Heart left ventricle (tissue), 13 donors: ENCODE measurements at regions not wholly inside any gene's neighbourhood (a gene's known extent, or its start where the extent isn't known, plus 50 kb on each side); places are given as distances from the start of the nearest gene placed in this dataset.

Experiments used
- CTCF ChIP-seq, 12 donors: fragments of 200-600 bp; sonication (generic) in 4 of 12; IDR thresholded peaks; one replicate each; pipeline versions ENCODE4 v1.5.0 to v1.8.0; 2018 to 2022; ENCODE audit warnings: antibody characterized with exemption in 12 of 12, mild to moderate bottlenecking in 5 of 12
- POLR2A ChIP-seq, 2 donors: fragments of 450-650 bp; IDR thresholded peaks; one replicate each; pipeline ENCODE4 v1.6.1; 2017; ENCODE audit warnings: antibody characterized with exemption in 2 of 2, mild to moderate bottlenecking in 2 of 2, moderate library complexity in 2 of 2
- donor health status: ischemic (EF 13 %, LVEDD 7.1; RV severe dilation, severe dysfunction).
- donor health status: DM: no; HTN: yes; CAD: no.
- donor health status: DM: no; HTN: no; CAD: no.
- donor health status: ischemic (EF 25% LVEDD 6.9; RV normal size, moderate dysfunction).
- donor health status: ischemic (EF 25% LVEDD 5.7; RV mildly dilated, moderate dysfunction).
- donor health status: ischemic (EF 35%, LVEDD 5.7; RV mildly dilated, moderate dysfunction).
- donor health status: nonischemic (EF 11% LVEDD 7.7; RV severe dilation, severe dysfunction).
- donor health status: DM: yes; HTN: yes; CAD: no.
- donor health status: PGD.
- donor health status: ischemic (EF 29% LVEDD 5.4; RV normal size, mild dysfunction).
- donor health status: nonischemic (EF 23%, LVEDD 6.1; RV moderate dilation, normal function).

DNA sequence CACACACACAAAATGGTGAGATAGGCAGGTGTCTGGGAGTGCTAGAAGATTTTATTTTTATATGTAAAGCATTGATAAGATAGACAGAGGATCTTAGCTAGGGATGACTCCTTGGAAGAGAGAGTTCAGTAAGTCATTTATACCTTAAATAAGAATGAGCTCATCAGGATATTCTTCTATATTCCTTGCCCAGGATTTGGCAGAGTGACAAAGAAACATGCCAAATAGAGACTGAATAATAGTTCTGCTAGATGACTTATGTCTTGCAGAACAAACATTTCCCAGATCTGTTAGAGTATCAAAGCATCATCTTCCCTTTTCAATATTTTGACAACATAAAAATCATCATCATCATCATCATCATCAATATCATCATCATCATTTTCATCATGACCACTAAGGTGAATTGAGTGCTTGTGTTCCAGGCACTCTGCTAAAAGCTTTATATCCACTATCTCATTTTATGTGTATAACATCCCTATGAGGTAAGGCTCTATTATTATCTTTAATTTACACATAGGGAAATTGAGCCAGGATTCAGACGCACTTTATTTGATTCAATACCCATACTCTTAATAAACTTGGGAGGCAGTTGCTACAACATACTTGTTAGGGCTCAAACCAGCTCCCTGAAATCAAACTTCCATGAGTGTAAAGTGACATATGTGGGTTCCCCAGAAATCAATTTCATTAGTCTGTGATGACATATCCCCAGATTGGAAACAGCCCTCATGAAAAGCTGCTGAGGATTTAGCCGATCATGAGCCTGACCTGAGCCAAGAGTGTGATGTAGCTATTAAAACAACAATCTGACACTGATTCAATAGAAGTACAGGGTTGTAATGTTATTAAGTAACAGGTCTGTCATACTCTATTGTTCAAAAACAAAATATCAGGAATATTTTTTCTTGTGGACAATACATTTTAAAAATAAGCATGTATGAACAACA, 176.3 kb upstream of the SEMA6A start:
- no peak for TF ChIP-seq CTCF (IDR thresholded peaks at IDR 0.05)
- TF ChIP-seq POLR2A (IDR thresholded peaks at IDR 0.05) = no peak
